ENCODE measurements at regions not wholly inside any gene's neighbourhood (a gene's known extent, or its start where the extent isn't known, plus 50 kb on each side); places are given as distances from the start of the nearest gene placed in this dataset.
"Not testable (repeated sequence)": the region's sequence is repeated elsewhere in the genome, so short reads cannot be mapped to it uniquely, and the experiment has no call there.

GRCh38 chr5:173667702-173668101, 51.3 kb upstream of the BOD1 start:
- no peak for DNase-seq

- no peak for DNase-seq
These were observed 51.9 kb upstream of the BOD1 start for GRCh38 chr5:173668245-173668800.

- no peak for DNase-seq
These were observed 52.5 kb upstream of the BOD1 start for GRCh38 chr5:173668910-173669309.

GRCh38 chr5:173669483-173669882, 53.0 kb upstream of the BOD1 start:
- no peak for DNase-seq

GRCh38 chr5:173670130-173670651, 53.7 kb upstream of the BOD1 start:
- DNase-seq, result no peak

- DNase-seq, result no peak
These were observed 54.3 kb upstream of the BOD1 start for GRCh38 chr5:173670791-173671120.

- DNase-seq, result no peak
These were observed 54.9 kb upstream of the BOD1 start for GRCh38 chr5:173671121-173671949.

- no peak for DNase-seq
These were observed 55.7 kb upstream of the BOD1 start for GRCh38 chr5:173672166-173672565.

- DNase-seq, result no peak
These were observed 56.4 kb upstream of the BOD1 start for GRCh38 chr5:173672891-173673290.

GRCh38 chr5:173673295-173674101, 57.0 kb upstream of the BOD1 start:
- no peak for DNase-seq

- no peak for DNase-seq
These were observed 59.0 kb upstream of the BOD1 start for GRCh38 chr5:173675287-173675996.

GRCh38 chr5:173676375-173676774, 59.9 kb upstream of the BOD1 start:
- no peak for DNase-seq

- DNase-seq, result no peak
These were observed 60.7 kb upstream of the BOD1 start for GRCh38 chr5:173677125-173677672.

GRCh38 chr5:173679909-173680630, 63.6 kb upstream of the BOD1 start:
- DNase-seq, result no peak

GRCh38 chr5:173680660-173681242, 64.3 kb upstream of the BOD1 start:
- DNase-seq, result no peak

GRCh38 chr5:173682313-173682712, 65.9 kb upstream of the BOD1 start:
- no peak for DNase-seq

GRCh38 chr5:173684535-173684934, 68.1 kb upstream of the BOD1 start:
- not testable (repeated sequence) for DNase-seq

GRCh38 chr5:173686950-173687349, 70.5 kb upstream of the BOD1 start:
- DNase-seq, result no peak

GRCh38 chr5:173688703-173689102, 72.3 kb upstream of the BOD1 start:
- no peak for DNase-seq

GRCh38 chr5:173689171-173689736, 72.8 kb upstream of the BOD1 start:
- no peak for DNase-seq

GRCh38 chr5:173689737-173690360, 73.4 kb upstream of the BOD1 start:
- DNase-seq, result no peak

Measured in cerebellar nuclear complex (tissue), 1 donor.